ENCODE measurements at regions not wholly inside any gene's neighbourhood (a gene's known extent, or its start where the extent isn't known, plus 50 kb on each side); places are given as distances from the start of the nearest gene placed in this dataset.
A peak's percentile ranks its signal among the peaks of the same experiment; 100 is the strongest.

DNA sequence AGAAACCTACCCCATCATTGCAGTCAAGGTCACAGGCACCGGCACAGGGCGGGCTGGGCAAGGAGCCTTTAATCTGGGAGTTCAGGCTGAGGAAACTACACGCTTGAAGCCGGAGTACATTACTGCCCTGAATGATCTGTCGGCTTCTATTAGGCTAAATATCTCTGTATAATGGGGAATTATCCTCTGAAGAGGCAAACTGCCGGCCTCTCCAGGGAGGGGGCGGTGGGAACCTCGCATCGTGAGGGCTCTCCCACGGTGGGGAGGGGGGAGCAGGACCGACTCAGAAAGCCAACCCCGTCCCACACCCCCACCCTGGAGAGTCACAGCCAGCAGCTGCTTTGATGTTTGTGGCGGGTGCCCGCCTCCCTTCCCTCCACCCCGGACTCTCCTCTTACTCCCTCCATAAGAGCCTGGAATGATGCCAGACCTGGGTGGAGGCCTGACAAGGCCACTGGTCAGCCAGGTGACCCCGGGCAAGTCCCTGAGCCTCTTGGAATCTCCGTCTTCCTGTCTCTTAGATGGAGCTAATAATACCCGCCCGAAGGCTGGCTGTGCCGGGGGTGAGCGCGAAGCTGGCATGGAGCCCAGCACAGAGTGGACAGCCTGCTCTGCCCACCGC, 63.4 kb upstream of the LINGO1 start:
- H3K27ac ChIP-seq (ENCODE audit: low read depth in 1 of 2, low read length in 1 of 2), result no peak overlapping the region
- H3K4me3 ChIP-seq, result no peak overlapping the region
- DNase-seq (peak in 1 of 3 donors; percentile 14), ATAC-seq (ENCODE audit: insufficient read depth, low FRiP score) (no peak)
- H3K9me3 ChIP-seq (ENCODE audit: control insufficient read depth in 4 of 4, insufficient read depth in 3 of 4, low read length in 3 of 4), result peaks cover 0 to 3% (median 0%) of the 10 kb centered on the region in 4 donors
- H3K27me3 ChIP-seq (ENCODE audit: control insufficient read depth in 3 of 3, insufficient read depth in 3 of 3, low read length in 2 of 3), result peaks cover 0 to 3% (median 0%) of the 10 kb centered on the region in 3 donors
- TF ChIP-seq, protein P1, sequence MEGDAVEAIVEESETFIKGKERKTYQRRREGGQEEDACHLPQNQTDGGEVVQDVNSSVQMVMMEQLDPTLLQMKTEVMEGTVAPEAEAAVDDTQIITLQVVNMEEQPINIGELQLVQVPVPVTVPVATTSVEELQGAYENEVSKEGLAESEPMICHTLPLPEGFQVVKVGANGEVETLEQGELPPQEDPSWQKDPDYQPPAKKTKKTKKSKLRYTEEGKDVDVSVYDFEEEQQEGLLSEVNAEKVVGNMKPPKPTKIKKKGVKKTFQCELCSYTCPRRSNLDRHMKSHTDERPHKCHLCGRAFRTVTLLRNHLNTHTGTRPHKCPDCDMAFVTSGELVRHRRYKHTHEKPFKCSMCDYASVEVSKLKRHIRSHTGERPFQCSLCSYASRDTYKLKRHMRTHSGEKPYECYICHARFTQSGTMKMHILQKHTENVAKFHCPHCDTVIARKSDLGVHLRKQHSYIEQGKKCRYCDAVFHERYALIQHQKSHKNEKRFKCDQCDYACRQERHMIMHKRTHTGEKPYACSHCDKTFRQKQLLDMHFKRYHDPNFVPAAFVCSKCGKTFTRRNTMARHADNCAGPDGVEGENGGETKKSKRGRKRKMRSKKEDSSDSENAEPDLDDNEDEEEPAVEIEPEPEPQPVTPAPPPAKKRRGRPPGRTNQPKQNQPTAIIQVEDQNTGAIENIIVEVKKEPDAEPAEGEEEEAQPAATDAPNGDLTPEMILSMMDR (IDR thresholded peaks at IDR 0.05; ENCODE audit: control extremely low read depth, extremely low read depth), result no peak
- H3K36me3 ChIP-seq (ENCODE audit: control insufficient read depth in 4 of 4, insufficient read depth in 4 of 4, low read length in 4 of 4), result no peaks in the 10 kb centered on the region
- WGBS, 2 donors, result 25 to 57% methylated on average over 22 to 23 of the region's 23 CpGs
- H3K4me1 ChIP-seq (ENCODE audit: control insufficient read depth in 5 of 5, insufficient read depth in 5 of 5, low read length in 5 of 5), result peaks cover 0 to 4% (median 0%) of the 10 kb centered on the region in 5 donors
- H3K9ac ChIP-seq (ENCODE audit: insufficient read depth in 1 of 2, low read length in 2 of 2), result no peak overlapping the region

DNA sequence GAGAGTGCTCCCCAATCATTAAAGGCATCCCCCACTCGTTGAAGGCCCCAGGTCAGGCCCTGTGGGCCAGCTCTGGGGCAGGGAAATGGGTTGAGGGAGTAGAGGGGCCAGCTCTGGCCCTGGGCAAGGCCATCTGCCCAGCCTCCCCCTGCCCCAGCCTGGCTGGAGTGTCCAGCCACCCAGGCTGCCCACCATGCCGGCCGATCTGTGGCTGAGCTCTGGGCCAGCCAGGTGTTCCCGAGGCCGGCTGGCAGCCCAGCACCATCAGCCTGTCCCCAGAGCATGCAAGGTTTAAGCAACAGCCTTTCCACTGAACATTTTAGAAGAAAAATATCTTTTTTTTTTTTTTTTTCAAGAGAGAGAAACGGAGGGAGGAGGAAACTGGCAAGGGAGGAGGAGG, 62.8 kb upstream of the LINGO1 start:
- no peak for DNase-seq
- no peak overlapping the region for H3K27ac ChIP-seq (ENCODE audit: low read depth in 1 of 2, low read length in 1 of 2)
- no peaks in the 10 kb centered on the region for H3K36me3 ChIP-seq (ENCODE audit: control insufficient read depth in 4 of 4, insufficient read depth in 4 of 4, low read length in 4 of 4)
- H3K4me3 ChIP-seq, result no peak overlapping the region
- H3K9me3 ChIP-seq (ENCODE audit: control insufficient read depth in 4 of 4, insufficient read depth in 3 of 4, low read length in 3 of 4), result peaks cover 0 to 6% (median 0%) of the 10 kb centered on the region in 4 donors
- WGBS, 2 donors, result 54 to 76% methylated on average over 6 of the region's 6 CpGs
- no peak overlapping the region for H3K9ac ChIP-seq (ENCODE audit: insufficient read depth in 1 of 2, low read length in 2 of 2)
- H3K27me3 ChIP-seq (ENCODE audit: control insufficient read depth in 3 of 3, insufficient read depth in 3 of 3, low read length in 2 of 3), result peaks cover 0 to 3% (median 0%) of the 10 kb centered on the region in 3 donors
- ATAC-seq (ENCODE audit: insufficient read depth, low FRiP score), result no peak
- peaks cover 0 to 4% (median 0%) of the 10 kb centered on the region in 5 donors for H3K4me1 ChIP-seq (ENCODE audit: control insufficient read depth in 5 of 5, insufficient read depth in 5 of 5, low read length in 5 of 5)
- TF ChIP-seq, protein P1 (IDR thresholded peaks at IDR 0.05; ENCODE audit: control extremely low read depth, extremely low read depth), result no peak

DNA sequence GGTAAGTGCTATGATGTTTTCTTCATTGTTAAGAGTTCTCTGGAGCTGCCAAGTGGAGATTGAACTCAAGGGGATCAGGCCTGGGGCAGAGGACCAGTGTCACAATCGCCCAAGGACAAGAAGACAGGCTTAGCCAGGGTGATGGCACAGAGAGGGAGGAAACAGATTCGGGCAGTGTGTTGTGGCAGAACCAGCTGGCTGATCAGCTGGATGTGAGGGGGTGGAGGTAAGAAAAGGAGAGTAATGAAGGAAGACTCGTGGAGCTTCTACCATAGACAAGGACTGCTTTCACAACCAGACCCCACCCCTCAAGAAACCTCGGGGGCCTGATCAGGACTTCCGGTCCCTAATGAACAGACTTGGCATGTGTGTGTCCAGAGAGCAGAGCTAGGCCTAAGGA, 60.9 kb upstream of the LINGO1 start:
- peaks cover 0 to 4% (median 0%) of the 10 kb centered on the region in 5 donors for H3K4me1 ChIP-seq (ENCODE audit: control insufficient read depth in 5 of 5, insufficient read depth in 5 of 5, low read length in 5 of 5)
- TF ChIP-seq, protein P1 (IDR thresholded peaks at IDR 0.05; ENCODE audit: control extremely low read depth, extremely low read depth), result no peak
- H3K9ac ChIP-seq (ENCODE audit: insufficient read depth in 1 of 2, low read length in 2 of 2), result no peak overlapping the region
- H3K27ac ChIP-seq (ENCODE audit: low read depth in 1 of 2, low read length in 1 of 2), result no peak overlapping the region
- DNase-seq (no peak), ATAC-seq (ENCODE audit: insufficient read depth, low FRiP score) (no peak)
- no peak overlapping the region for H3K4me3 ChIP-seq
- 70 to 78% methylated on average over 5 of the region's 5 CpGs for WGBS, 2 donors
- no peaks in the 10 kb centered on the region for H3K36me3 ChIP-seq (ENCODE audit: control insufficient read depth in 4 of 4, insufficient read depth in 4 of 4, low read length in 4 of 4)
- peaks cover 0 to 3% (median 0%) of the 10 kb centered on the region in 3 donors for H3K27me3 ChIP-seq (ENCODE audit: control insufficient read depth in 3 of 3, insufficient read depth in 3 of 3, low read length in 2 of 3)
- peaks cover 0 to 6% (median 0%) of the 10 kb centered on the region in 4 donors for H3K9me3 ChIP-seq (ENCODE audit: control insufficient read depth in 4 of 4, insufficient read depth in 3 of 4, low read length in 3 of 4)
